Stimulated activated CD8-positive, alpha-beta memory T cell treated with anti-CD3 and anti-CD28 coated beads, Interleukin-2, amount 100 ng/mL, for 48 hours (primary cell): ENCODE measurements at regions not wholly inside any gene's neighbourhood (a gene's known extent, or its start where the extent isn't known, plus 50 kb on each side); places are given as distances from the start of the nearest gene placed in this dataset.

ENCODE experiments used
- DNase-seq, 2 donors: peaks; one replicate each; pipeline ENCODE4 v3.0.0-alpha.2; 2020; ENCODE audit warnings: low read depth in 2 of 2

DNA sequence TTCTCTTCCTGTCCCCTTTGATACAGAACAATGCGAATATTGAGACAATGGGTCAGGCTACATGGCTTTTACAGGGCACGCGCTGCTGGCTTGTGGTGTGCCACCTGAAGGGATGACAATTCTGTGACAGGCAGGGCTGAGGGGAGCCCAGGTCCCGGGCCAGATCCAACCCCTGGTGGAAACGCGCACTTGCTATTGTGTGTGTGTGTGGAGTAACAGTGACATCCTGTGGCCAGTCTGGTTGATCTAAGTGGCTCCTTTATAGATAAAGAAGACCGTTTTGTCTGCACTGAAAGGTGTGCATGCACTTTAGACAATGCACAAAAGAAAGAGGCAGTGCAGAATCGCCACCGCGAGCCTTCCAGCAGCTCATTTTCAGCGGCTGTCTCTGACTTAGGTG is 273.6 kb downstream of the HRH4 start:
- no peak for DNase-seq

DNA sequence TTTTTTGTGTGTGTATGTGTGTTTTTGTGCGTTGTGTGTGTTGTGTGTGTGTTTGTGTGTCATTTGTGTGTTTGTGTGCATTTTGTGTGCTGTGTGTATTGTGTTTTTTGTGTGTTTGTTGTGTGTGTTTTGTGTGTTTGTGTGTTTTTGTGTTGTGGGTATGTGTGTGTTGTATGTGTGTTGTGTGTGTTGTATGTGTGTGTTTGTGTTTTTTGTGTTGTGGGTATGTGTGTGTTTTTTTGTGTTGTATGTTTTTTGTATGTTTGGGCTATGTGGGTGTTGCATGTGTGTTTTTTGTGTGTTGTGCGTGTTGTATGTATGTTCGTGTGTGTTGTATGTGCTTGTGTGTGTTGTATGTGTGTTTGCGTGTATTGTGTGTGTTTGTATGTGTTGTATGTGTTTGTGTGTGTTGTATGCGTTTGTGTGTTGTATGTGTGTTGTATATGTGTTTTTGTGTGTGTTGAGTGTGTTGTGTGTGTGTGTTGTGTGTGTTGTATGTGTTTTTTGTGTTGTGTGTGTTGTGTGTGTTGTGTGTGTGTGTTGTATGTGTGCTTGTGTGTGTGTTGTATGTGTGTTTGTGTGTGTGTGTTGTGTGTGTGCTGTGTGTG is 275.3 kb downstream of the HRH4 start:
- DNase-seq = no peak

DNA sequence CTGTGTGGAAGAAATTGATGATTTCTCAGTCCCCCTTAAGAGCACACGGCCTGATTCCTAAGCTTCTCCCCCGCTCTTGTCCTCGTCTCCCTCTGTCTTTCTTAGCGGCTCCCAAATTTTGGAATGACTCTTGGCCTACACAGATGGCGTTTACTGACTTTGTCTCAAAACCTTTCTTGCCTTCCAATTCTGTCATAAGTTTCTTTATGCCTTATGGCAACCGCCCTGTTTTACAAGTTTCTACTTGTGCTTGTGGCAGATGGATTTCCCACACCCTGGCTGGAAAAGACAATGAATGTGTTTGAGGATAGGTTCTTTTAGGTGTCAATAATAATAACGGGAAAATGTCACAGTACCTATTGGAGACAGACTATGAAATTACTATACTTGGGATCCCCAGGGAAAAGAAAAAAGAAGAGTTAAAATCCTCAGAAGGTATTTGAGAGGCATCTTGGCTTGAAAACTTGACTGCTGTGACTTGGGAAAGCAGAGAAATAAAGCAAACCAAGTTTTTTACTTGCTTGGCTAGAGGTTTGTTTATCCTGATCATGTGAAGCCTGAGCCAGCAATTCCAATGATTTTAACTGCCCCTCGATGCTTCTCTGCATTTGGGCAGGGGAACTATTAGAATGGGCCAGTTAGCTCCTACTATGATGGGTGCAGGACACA is 276.4 kb downstream of the HRH4 start:
- no peak for DNase-seq

DNA sequence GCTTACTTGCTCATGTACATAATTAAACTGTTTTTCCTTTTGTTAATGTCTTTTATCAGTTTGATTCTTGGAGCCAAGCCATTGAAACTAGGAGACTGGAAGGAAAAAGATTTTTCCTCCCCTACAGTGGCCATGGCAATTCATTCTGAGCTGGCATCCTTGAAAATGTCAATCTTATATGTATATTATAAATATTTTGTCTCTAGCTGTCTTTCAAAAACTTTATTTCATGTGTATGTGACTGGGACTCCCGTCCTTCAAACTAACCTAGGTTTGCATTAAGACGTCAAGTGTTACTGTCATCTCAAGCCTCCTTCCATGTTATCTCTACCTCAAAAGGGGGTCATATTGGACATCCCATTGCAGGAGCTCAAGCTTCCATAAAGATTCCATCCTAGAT is 280.4 kb downstream of the HRH4 start:
- no peak for DNase-seq

DNA sequence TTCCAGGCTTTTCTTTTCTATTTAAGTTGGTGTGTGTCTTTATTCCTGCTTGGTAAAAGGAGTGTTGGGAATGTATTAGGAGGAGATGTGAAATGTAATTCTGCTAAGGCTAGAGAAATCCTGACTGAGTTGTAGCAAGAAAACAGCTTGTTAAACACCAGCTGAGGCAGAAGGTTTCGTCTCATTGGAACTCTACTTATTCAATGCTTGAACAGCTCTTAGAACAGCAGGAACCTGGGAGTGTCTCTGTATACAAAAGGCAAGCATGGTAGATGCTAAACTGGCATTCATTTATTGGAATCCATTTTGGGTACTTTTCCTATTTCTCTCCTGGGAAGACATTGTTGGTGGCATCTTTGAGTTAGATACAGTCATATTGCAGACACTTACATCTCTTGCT is 280.9 kb downstream of the HRH4 start:
- DNase-seq = no peak

DNA sequence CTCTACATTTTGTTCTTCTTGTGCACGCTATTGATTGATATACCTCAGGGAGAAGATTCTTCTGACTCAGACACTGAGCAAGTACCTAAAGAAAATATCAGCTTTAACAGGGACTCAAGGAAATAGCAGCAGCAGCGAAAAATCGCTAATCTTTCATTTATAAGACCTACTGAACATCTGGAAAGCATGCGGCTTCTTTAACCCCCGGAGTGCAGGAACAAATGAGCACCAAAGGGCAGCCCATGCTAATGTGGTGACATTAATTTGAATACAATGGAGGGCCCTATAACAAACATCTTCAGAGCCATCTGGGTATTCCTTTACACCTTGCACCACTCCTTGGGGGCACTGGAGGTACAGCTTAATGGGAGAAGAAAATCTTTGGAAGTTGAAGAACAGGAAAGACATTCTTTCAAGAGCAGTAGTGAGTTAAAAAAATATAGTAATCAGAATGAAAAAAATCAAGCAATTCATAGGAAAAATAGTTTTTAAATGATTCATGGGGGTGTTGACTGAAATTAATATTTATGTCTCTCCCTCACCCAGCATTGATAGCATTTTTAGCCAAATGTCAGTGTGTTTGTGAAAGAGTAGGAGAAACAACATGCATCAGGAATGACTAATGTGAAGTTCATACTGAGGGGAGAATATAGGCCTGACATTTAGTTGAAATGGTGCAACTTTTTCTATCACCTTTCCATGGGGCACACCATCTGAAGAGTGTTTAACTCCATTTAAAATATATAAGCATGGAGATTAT is 281.7 kb downstream of the HRH4 start:
- no peak for DNase-seq

DNA sequence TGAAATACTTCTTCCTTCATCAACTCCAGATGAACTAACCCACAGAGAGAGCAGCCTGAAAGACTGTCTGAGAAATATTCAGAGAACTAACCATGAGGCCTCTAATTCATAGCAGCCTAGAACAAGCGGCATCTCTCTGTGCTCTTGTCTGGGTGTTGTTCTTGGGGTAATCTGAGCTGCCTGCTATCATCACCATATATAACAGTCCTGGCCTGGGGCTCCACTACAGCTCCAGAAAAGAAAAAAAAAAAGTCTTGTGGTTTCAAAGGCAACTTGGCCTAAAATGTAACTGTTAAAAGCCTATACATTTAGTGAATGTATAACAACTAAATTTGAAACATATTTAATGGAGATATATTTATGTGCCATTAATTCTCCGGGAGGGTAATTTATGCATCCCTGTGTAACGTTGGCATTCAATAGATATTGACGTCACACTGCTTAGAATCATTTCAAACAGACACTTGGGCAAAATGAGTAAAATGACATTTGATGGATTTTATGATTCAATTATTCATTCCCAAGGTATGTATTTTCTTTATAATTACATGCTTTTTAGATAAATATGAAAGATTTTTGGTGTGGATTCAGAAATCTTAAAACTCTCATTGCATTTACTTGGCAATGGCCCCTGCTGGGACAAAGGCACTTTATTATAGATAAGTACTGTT is 294.3 kb downstream of the HRH4 start:
- DNase-seq = no peak

DNA sequence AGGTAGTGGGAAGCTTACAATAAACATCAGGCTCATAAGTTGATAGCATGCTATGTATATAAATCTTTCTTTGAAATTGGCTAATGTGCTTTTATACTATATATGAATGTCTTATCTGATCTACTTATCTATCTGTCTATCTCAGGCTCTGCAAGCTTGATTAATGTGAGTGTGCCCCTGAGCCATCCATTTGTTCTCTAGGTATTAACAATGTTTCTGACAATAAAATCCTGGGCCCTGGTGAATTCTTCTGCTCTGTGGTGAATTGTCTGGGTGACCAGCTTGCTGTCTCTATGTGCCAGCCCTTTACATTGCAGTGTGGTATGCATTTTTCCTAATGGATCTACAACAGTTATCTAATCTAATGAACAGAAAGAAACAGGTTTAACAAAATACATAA is 295.9 kb downstream of the HRH4 start:
- no peak for DNase-seq

DNA sequence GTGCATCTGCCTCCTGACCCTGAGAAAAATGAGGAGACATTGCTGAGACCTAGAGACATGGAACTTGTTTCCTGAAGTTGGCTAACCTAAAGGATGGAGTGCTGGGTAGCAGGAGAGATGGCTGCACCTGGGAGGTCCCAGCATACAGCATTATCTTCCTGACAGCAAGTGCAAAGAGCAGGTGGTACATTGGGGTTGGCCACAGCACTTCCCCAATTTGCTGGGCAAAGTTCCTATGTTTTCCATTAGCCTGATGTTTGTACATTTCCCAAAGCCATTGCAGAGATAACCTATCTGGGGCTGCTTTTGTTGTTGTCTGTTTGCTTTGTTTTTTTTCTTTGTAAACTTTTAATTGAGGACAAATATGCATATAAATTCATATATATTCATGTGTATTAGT is 296.7 kb downstream of the HRH4 start:
- no peak for DNase-seq

DNA sequence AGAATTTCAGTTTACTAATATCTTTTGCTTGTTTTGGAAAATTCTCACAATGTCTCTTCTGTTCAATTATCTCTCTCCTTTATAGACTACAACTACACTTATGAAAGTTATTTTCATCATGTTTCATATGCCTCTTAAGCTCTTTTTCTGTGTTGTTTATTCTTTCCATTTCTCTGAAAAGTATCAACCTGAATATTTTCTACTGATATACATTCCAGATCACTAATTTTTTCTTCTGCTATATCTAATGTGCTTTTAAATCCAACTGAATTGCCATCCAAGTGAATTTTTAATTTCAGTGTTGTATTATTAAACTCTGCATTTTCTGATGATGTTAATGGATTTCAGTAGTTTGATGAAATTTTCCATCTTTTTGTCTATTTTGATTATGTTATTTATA is 301.3 kb downstream of the HRH4 start:
- DNase-seq = no peak

DNA sequence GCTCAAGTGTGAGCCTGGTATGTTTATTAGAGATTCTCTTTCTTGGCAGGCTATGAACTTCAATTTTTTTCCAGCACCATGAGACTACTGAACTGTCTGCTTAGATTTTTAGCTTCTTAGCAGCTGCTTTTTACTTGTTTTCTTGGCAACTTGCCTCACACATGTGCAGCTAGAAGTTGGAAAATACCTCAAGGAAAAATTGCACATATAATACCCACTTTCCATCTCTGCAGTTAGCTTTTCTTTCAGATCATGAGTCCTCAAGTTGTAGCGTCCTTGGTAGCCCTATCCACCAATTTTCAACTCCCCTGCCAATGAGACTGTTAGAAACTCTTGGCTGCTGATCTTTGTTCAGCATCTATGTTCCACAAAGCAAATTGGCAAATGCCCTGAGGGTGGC is 302.1 kb downstream of the HRH4 start:
- DNase-seq = no peak

DNA sequence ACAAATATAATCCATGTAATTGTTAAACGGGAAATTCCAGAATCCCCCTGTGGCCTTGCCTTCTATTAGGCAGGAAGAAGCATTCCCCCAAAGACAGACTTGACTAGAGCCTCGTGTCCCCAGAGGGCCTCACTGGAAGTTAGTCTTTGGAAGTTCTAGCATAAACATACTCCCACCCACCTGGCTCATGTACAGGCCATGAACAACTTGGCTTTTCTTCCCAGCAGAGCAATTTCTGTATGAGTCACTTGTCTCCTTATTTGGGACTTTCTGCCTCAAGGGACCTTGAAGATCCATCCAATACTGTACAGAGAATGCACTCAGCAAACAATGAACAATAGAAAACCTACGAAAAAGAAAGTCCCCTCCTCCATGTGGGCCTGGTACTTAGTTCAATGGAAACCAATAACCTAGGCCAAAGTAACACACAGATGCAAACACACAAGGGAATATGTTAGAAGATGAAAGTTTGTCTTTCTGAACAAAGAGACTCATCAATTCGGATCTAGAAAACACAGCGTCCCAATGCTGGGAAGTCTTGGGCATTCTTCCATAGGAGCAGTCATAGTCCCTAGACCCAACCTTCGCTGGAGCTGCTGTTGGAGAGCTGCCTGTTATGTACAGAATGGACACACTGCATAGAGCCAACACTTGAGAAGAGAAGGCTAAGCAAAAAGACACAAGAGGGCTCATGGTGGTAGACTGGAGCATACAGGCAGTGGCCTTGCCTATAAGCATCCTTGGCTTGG is 303.5 kb downstream of the HRH4 start:
- DNase-seq = no peak

DNA sequence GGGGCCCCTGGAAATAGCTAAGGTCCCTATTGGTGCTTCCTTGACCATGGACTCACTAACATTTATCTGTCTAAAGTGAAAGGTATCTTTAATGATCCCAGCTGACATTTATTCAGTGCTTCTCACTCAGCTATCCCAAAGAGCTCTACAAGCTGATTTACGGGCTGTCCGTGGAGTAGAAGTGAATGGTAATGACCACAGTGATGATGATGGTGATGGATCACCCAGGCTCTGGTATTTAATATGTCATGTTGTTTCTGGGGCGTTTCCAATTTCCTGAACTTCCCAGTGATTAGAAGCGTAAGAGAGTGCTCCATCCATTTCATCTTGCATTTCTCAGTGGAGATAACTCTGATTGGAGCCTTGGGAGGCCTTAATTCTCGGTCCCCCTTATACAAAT is 304.3 kb downstream of the HRH4 start:
- no peak for DNase-seq

DNA sequence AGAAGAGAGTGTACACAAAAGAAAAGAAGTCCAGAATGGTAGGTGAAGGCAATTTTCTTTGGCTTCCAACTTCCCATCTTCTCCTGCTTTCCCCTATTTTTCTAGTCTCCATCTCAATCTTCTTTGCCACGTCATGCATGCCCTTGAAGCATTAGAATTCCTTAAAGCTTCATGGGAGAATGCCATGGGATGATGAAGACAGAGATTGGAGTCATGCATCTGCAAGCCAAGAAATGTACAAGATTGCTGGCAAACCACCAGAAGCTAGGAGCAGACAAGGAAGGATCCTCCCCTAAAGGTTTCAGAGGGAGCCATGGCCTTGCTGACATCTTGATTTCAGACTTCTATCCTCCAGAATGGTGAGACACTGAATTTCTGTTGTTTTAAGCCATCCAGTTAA is 305.9 kb downstream of the HRH4 start:
- DNase-seq = no peak

DNA sequence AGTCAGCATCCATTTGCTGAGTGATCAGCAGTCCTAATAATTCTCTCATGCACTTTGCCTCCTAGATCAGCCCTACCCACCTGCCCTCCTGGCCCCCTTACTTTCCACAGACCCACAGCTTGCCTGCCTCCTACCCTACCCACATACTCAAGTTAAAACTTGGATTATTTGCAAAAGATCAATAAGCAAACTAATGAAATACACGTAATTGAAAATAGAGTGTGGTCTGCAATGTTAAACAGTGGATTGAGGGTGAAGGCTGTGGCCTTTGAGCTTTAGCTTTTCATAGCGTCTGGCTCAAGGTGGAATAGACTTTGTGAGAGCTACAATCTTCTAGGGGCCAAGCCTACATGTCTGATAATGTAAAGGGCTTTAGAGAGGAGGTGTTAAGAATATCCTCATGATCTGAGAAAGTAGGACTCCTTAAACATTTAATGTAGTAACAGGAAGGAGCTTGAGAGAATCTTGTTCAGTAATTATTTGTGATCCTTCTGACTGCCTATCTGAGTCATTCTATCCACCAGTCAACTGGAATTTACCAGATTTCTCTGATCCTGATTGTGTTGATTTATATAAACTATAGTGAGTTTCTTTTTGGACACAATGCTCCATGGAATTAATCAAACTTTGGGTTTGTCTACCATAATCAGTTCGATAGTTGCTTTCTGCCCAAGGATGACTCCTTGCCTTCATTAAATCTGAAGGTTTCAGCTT is 310.0 kb downstream of the HRH4 start:
- DNase-seq = no peak

DNA sequence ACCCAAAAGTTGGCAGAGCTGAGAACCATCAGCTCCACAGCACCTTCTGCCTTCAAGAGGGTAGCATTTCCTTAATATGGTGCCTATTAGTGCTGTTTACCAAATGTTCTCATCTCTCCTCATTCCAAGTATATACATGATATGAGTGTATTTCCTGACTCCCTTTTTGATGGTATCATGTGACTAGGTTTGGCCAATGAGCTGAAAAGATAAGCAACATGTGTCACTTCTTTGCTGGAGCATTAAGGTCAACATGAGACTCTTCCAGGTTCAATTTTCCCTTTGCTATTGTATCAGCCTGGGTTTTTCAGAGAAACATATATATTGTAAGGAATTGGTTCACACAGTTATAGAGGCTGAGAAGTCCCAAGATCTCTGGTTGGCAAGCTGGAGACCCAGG is 310.9 kb downstream of the HRH4 start:
- no peak for DNase-seq

DNA sequence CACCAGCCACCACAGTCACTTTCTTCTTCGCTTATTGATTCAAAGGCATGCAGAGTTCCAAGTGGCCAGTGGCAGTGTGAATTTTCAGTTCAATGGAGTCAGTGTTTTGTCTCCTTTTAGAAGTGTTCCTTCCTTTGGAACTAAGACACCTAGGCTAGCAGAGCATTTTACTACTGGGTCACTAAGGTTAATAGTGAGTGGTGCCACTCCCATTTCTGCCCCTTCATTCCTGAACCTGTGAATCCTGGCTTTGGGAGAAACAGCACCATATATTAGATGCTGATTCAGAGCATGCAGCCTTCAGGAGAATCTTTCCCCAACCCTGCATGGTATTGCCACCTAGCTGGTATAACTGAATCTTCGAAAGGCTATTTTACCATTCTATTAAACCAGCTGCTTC is 312.7 kb downstream of the HRH4 start:
- DNase-seq = no peak

DNA sequence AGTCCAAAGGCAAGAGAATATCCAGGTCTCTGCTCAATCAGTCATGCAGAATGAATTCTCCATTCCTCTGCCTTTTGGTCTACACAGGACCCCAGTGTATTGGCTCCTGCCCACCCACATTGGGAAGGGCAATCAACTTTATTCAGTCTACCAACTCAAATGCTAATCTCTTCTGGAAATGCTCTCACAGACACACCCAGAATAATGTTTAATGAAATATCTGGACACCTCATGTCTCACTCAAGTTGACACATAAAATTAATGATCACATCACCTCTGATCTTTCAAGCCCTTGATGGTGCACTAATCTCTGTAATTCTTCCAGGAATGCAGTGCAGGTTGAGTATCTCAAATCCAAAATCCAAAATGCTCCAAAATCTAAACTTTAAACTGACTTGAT is 315.6 kb downstream of the HRH4 start:
- DNase-seq = no peak

DNA sequence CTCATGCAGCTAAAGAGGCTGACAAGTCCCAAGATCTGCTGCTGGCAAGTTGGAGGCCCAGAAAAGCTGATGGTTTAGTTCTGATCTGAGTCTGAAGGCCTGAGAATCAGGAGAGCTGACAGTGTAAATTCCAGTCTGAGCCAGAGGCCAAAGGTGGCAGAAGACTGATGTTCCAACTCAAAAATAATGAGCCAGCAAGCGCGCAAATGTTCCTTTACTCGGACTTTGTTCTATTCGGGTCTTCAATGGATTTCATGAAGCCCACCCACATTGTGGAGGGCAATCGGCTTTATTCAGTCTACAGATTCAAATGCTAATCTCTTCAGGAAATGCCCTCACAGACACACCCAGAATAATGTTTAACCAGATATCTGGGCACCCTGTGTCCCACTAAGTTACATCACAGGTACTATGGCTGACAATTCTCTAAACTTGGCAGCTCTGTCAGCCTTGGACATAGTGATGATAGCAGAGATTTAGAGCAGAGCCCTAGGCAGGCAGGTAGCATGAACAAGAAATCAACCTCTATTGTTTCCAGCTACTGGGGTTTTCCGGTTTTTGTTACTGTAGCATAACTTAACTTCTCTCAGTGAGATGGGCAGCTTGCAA is 318.5 kb downstream of the HRH4 start:
- DNase-seq = no peak

DNA sequence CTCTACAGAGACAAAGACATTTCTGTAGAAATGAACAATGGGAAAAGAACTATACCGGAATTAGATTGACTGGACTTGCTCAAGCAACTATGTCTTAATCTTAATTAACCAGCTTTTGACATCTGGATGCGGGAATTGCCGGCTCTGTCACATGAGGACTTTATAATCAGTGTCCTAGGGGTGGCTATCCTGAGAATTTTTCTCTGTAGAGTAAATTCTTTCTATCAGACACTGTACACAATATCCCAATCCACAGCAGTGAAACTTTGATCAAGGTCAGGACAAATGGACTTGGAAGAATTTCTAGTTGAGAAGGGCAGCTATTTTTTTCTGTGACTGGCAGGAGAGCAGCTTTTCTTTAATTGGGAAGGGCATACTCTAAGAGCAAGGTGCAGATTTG is 322.1 kb downstream of the HRH4 start:
- DNase-seq = no peak

DNA sequence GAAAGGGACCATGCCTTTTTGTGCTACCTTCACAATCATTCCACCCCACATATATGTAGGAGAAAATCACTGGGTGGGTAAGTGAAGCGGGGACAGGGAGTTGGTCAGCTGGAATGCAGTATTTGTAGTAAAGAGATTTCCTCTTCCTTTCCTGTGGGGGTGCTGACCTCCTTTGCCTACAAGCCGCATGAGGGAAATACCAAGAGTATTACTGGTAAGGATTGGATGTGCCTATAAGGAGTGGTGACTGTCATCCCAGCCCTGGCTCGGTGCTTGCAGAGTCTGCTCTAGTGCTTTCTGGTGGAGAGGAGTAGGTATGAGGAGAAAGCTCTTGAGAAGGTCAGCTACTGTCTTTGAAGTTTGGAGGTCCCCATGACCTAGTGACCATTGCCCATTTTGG is 324.6 kb downstream of the HRH4 start:
- DNase-seq = no peak
